ENCODE measurements at regions not wholly inside any gene's neighbourhood (a gene's known extent, or its start where the extent isn't known, plus 50 kb on each side); places are given as distances from the start of the nearest gene placed in this dataset.
"Not testable (repeated sequence)": the region's sequence is repeated elsewhere in the genome, so short reads cannot be mapped to it uniquely, and the experiment has no call there.

DNA sequence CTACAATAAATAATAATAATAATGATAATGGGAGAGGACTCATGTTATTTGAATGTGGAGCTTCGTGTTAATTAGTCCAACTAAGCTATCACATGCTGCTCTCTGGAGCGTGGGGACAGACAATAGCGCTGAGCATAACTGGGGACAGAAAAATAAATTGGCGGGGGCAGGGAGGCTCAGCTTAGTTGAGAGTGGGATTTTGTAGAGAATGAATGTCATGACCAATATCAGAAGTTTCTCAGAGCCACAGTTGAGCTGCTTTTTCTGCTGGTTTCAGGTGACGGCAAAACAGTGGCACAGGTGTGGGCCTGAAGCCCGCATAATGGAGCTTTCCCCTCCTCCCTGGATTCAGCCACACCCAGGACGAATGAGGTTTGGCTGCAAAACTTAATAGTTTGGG lies 111.1 kb upstream of the CAB39 start:
- ATAC-seq (no peak), DNase-seq (no peak)
- TF ChIP-seq, protein P1, sequence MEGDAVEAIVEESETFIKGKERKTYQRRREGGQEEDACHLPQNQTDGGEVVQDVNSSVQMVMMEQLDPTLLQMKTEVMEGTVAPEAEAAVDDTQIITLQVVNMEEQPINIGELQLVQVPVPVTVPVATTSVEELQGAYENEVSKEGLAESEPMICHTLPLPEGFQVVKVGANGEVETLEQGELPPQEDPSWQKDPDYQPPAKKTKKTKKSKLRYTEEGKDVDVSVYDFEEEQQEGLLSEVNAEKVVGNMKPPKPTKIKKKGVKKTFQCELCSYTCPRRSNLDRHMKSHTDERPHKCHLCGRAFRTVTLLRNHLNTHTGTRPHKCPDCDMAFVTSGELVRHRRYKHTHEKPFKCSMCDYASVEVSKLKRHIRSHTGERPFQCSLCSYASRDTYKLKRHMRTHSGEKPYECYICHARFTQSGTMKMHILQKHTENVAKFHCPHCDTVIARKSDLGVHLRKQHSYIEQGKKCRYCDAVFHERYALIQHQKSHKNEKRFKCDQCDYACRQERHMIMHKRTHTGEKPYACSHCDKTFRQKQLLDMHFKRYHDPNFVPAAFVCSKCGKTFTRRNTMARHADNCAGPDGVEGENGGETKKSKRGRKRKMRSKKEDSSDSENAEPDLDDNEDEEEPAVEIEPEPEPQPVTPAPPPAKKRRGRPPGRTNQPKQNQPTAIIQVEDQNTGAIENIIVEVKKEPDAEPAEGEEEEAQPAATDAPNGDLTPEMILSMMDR (IDR thresholded peaks at IDR 0.05) = no peak
- TF ChIP-seq POLR2A (IDR thresholded peaks at IDR 0.05) = no peak
- intact Hi-C loops (cut with DNase I) = no loop called here
- H3K27ac ChIP-seq = no peak overlapping the region
- no peak overlapping the region for H3K4me3 ChIP-seq
- 85 to 88% methylated on average over 7 of the region's 7 CpGs for whole genome bisulfite sequencing, 2 donors
- no peaks in the 10 kb centered on the region for H3K36me3 ChIP-seq (replicated peaks in 1 of 2; ENCODE audit: insufficient read depth in 1 of 2, low read depth in 2 of 2)
- no peaks in the 10 kb centered on the region for H3K9me3 ChIP-seq
- H3K27me3 ChIP-seq = no peaks in the 10 kb centered on the region
- no peaks in the 10 kb centered on the region for H3K4me1 ChIP-seq

DNA sequence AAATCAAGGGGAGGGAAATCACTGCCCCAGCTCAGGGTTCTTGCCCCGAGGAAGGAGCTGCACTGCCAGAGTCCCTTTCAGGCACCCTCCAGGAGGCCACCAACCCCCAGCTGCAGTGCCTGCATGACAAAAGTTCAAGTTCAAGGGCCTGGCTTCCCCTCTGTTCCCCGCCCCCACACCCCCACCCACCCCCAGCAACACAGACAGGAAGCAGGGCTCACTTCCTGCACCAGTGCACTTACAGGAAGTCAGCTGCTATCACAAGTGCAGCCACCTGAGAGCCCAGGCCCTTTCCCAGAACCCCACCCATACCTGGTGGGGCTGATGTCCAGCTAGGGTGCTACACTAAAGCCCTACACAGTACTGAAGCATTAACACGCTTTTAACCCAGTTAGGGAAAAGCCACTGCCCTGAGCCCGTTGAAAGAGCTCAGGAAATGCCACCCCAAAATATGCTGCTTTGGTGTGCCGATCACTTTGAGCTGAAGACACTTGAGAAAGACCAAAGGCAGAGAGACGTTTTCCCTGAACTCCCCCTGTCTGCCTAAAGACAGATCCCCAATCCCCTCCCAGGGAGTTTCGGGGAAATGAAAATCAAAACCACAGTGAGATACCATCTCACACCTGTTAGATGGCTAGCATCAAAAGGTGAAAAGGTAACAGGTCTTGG lies 109.9 kb upstream of the CAB39 start:
- no peak for DNase-seq
- 52 to 72% methylated on average over 7 of the region's 7 CpGs for WGBS, 2 donors
- no peaks in the 10 kb centered on the region for H3K27me3 ChIP-seq
- TF ChIP-seq, protein P1 (IDR thresholded peaks at IDR 0.05) = no peak
- no peak for TF ChIP-seq POLR2A (IDR thresholded peaks at IDR 0.05)
- no peak overlapping the region for H3K4me3 ChIP-seq
- H3K9me3 ChIP-seq = no peaks in the 10 kb centered on the region
- no peaks in the 10 kb centered on the region for H3K4me1 ChIP-seq
- intact Hi-C loops (cut with DNase I) = no loop called here
- no peaks in the 10 kb centered on the region for H3K36me3 ChIP-seq (replicated peaks in 1 of 2; ENCODE audit: insufficient read depth in 1 of 2, low read depth in 2 of 2)
- no peak for ATAC-seq
- no peak overlapping the region for H3K27ac ChIP-seq

DNA sequence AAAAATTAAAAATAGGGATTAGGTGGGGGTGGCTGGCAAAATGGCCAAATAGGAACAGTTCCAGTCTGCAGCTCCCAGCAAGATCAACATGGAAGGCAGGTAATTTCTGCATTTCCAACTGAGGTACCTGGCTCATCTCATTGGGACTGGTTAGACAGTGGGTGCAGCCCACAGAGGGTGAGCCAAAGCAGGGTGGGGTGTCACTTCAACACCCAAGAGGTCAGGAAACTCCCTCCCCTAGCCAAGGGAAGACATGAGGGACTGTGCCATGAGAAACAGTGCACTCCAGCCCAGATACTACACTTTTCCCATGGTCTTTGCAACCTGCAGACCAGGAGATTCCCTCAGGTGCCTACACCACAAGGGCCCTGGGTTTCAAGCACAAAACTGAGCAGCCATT lies 109.3 kb upstream of the CAB39 start:
- H3K27ac ChIP-seq, DNase-seq: not testable (repeated sequence)

DNA sequence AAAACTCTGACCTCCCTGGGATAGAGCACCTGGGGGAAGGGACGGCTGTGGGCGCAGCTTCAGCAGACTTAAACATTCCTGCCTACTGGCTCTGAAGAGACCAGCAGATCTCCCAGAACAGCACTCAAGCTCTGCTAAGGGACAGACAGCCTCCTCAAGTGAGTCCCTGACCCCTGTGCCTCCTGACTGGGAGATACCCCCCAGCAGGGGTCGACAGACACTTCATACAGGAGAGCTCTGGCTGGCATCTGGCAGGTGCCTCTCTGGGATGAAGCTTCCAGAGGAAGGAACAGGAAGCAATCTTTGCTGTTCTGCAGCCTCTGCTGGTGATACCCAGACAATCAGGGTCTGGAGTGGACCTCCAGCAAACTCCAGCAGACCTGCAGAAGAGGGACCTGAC lies 108.5 kb upstream of the CAB39 start:
- H3K27me3 ChIP-seq; intact Hi-C loops (cut with DNase I); DNase-seq; H3K4me1 ChIP-seq; H3K27ac ChIP-seq; H3K36me3 ChIP-seq (replicated peaks in 1 of 2; ENCODE audit: insufficient read depth in 1 of 2, low read depth in 2 of 2); H3K4me3 ChIP-seq; ATAC-seq; H3K9me3 ChIP-seq: not testable (repeated sequence)
- WGBS, 2 donors = 73% methylated on average over 3 of the region's 3 CpGs; no CpG with 5 or more reads in 1 of the 2 donors

More for the DNA sequence above, 109.3 kb upstream of the CAB39 start:
- ATAC-seq; H3K36me3 ChIP-seq (replicated peaks in 1 of 2; ENCODE audit: insufficient read depth in 1 of 2, low read depth in 2 of 2); intact Hi-C loops (cut with DNase I); H3K27me3 ChIP-seq; H3K4me3 ChIP-seq; H3K9me3 ChIP-seq; H3K4me1 ChIP-seq: not testable (repeated sequence)

DNA sequence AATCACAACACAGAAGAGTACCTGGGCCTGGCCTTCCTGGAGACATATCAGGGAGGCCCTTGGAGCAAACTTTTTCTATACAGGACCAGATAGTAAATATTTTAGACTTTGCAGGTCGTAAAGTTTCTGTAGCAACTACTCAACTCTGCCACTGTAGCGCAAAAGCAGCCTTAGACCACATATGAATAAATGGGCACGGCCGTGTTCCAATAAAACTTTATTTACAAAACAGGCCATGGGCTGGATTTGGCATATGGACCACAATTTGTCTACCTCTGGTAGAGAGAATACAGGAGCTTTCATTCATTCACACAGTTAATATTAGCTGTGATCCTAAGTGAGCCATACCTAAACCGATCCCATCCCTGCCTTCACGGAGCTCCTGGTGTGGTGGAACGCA lies 98.6 kb upstream of the CAB39 start:
- ATAC-seq = no peak
- TF ChIP-seq, protein P1 (IDR thresholded peaks at IDR 0.05) = no peak
- TF ChIP-seq POLR2A (IDR thresholded peaks at IDR 0.05) = no peak
- Histone ChIP-seq H3K4me3 (no peak overlapping the region), H3K36me3 (replicated peaks in 1 of 2; ENCODE audit: insufficient read depth in 1 of 2, low read depth in 2 of 2) (no peaks in the 10 kb centered on the region), H3K27me3 (no peaks in the 10 kb centered on the region), H3K9me3 (no peaks in the 10 kb centered on the region), H3K4me1 (peaks cover 6% of the 10 kb centered on the region), H3K27ac (no peak overlapping the region)
- WGBS, 2 donors = 87 to 91% methylated on average over 7 of the region's 7 CpGs
- intact Hi-C loops (cut with DNase I) = loop anchor here (10.0 kb wide), 1 partner anchor 609 kb away; no protein-coding TSS in a partner anchor
- DNase-seq = no peak

DNA sequence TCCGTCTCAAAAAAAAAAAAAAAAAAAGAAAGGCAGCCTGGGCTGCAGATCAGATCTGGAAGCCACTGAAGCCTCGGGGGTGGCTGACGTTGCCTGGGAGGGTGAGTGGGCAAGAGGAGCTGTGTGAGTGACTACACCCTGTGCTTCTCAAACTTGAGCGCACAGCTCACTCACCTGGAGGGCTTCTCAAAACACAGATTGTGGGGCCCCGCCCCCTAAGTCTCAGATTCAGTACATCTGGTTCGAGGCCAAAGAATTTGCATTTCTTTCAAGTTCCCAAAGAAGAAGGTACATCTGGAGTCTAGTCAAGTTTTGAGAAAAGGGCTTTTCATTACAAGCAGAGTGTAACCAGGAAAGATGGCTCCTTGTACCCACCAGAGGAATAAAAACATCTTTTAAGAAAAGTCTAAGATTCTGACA lies 97.7 kb upstream of the CAB39 start:
- H3K27ac ChIP-seq = no peak overlapping the region
- intact Hi-C loops (cut with DNase I) = loop anchor here (10.0 kb wide), 1 partner anchor 610 kb away; no protein-coding TSS in a partner anchor

DNA sequence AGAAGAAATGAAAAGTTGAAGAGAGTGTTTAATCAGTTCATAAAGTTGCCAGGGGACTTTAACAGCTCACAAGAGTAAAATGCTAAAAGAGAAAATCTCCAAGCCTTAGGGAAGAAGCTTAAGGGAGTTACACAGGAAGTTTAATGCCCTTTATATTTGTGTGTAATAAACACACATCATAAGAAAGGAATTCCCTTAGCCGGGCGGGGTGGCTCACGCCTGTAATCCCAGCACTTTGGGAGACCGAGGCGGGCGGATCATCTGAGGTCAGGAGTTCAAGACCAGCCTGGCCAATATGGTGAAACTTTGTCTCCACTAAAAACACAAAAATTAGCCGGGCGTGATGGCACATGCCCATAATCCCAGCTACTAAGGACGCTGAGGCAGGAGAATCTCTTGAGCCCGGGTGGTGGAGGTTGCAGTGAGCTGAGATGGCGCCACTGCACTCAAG lies 95.4 kb upstream of the CAB39 start:
- not testable (repeated sequence) for H3K9me3 ChIP-seq; H3K27ac ChIP-seq; H3K4me3 ChIP-seq; H3K27me3 ChIP-seq; DNase-seq; H3K36me3 ChIP-seq (replicated peaks in 1 of 2; ENCODE audit: insufficient read depth in 1 of 2, low read depth in 2 of 2); H3K4me1 ChIP-seq; ATAC-seq
- intact Hi-C loops (cut with DNase I) = loop anchor here (10.0 kb wide), 1 partner anchor 612 kb away; no protein-coding TSS in a partner anchor
- 72 to 83% methylated on average over 11 of the region's 11 CpGs for WGBS, 2 donors

More for the DNA sequence above, 97.7 kb upstream of the CAB39 start:
- no peaks in the 10 kb centered on the region for H3K9me3 ChIP-seq
- peaks cover 6% of the 10 kb centered on the region for H3K4me1 ChIP-seq
- WGBS, 2 donors = 56 to 71% methylated on average over 6 of the region's 6 CpGs
- ATAC-seq = no peak
- no peak for DNase-seq
- no peak for TF ChIP-seq POLR2A (IDR thresholded peaks at IDR 0.05)
- TF ChIP-seq, protein P1 (IDR thresholded peaks at IDR 0.05) = no peak
- no peak overlapping the region for H3K4me3 ChIP-seq
- H3K27me3 ChIP-seq = no peaks in the 10 kb centered on the region
- no peaks in the 10 kb centered on the region for H3K36me3 ChIP-seq (replicated peaks in 1 of 2; ENCODE audit: insufficient read depth in 1 of 2, low read depth in 2 of 2)

All from body of pancreas (tissue), 4 donors.